A673 (cell line): ENCODE measurements at regions not wholly inside any gene's neighbourhood (a gene's known extent, or its start where the extent isn't known, plus 50 kb on each side); places are given as distances from the start of the nearest gene placed in this dataset.

Experiments
- BruUV-seq: library from RNA; stranded (reverse); fragments of 400-500 nt; replicated peaks from 2 replicates; lab custom pipeline; 2021; lab: Mats Ljungman, UMichigan
- CTCF ChIA-PET: fragments of 300-600 bp; sonication (Branson Sonifier 250); formaldehyde crosslinking; loops from one replicate; lab custom pipeline; 2022; ENCODE audit warnings: antibody characterized with exemption; lab: Charles Lee
- POLR2A ChIA-PET: fragments of 300-600 bp; sonication (Branson Sonifier 250); formaldehyde crosslinking; loops from one replicate; lab custom pipeline; 2022; ENCODE audit warnings: antibody characterized with exemption; ENCODE audit not compliant: low non-redundant PET; lab: Charles Lee
- DNase-seq: peaks from one replicate; pipeline ENCODE4 v3.0.0-alpha.2; 2015; ENCODE audit warnings: low spot score
- H3K27ac ChIP-seq: fragments of 200-600 bp; sonication (generic); 2 replicates; pipeline ENCODE4 v1.5.1; 2016; ENCODE audit warnings: mixed run types, low read depth, mild to moderate bottlenecking, mixed read lengths, antibody characterized with exemption, low read length; ENCODE audit not compliant: poor library complexity, severe bottlenecking
- H3K27me3 ChIP-seq: fragments of 200-600 bp; sonication (generic); replicated peaks from 2 replicates; pipeline ENCODE4 v1.6.1; 2017; ENCODE audit warnings: mixed run types, low read depth, mild to moderate bottlenecking, mixed read lengths, antibody characterized with exemption, low read length; ENCODE audit not compliant: insufficient read depth, poor library complexity
- H3K36me3 ChIP-seq: fragments of 200-600 bp; sonication (generic); 2 replicates; pipeline ENCODE4 v1.6.1; 2016; ENCODE audit warnings: mixed run types, mild to moderate bottlenecking, mixed read lengths, antibody characterized with exemption, low read length; ENCODE audit not compliant: insufficient read depth, poor library complexity, severe bottlenecking
- H3K4me1 ChIP-seq: fragments of 200-600 bp; sonication (generic); 2 replicates; pipeline ENCODE4 v1.6.1; 2017; ENCODE audit warnings: mixed run types, mild to moderate bottlenecking, mixed read lengths, antibody characterized with exemption, low read length; ENCODE audit not compliant: insufficient read depth, poor library complexity, severe bottlenecking
- H3K4me3 ChIP-seq: fragments of 200-600 bp; sonication (generic); 2 replicates; pipeline ENCODE4 v1.5.1; 2016; ENCODE audit warnings: low read depth, mixed run types, mild to moderate bottlenecking, mixed read lengths, low read length; ENCODE audit not compliant: poor library complexity, severe bottlenecking
- H3K9me3 ChIP-seq: fragments of 200-600 bp; sonication (generic); 2 replicates; pipeline ENCODE4 v1.6.1; 2016; ENCODE audit warnings: mixed run types, low read depth, mild to moderate bottlenecking, mixed read lengths, antibody characterized with exemption, low read length; ENCODE audit not compliant: poor library complexity, severe bottlenecking
- CTCF ChIP-seq: fragments of 300-800, 200-600 bp; sonication (generic); conservative IDR thresholded peaks from 2 replicates; pipeline ENCODE4 v1.5.1; 2017; ENCODE audit warnings: low read depth, mild to moderate bottlenecking, antibody characterized with exemption, low read length, moderate library complexity, mixed read lengths
- EZH2 ChIP-seq: fragments of 200-600 bp; sonication (generic); IDR thresholded peaks from 2 replicates; pipeline ENCODE4 v1.6.1; 2017; ENCODE audit warnings: borderline replicate concordance, low read depth, mild to moderate bottlenecking, mixed read lengths, antibody characterized with exemption, low read length; ENCODE audit not compliant: poor library complexity, severe bottlenecking
- intact Hi-C: fragments of 100-400 bp; cut with micrococcal nuclease; formaldehyde crosslinking; loops from one replicate; pipeline ENCODE4 v1.10.0; 2022; ENCODE audit not compliant: unreplicated experiment

- TF ChIP-seq CTCF (no peak), EZH2 (no peak)
- intact Hi-C loops, result no loop called here
- POLR2A ChIA-PET, result no interaction called here
These were observed 427.9 kb downstream of the CDH11 start for GRCh38 chr16:64693946-64694345.

GRCh38 chr16:64687786-64688185 lies 434.1 kb downstream of the CDH11 start:
- Histone ChIP-seq H3K4me3 (no peak overlapping the region), H3K27ac (no peak overlapping the region), H3K9me3 (no peaks in the 10 kb centered on the region), H3K36me3 (no peaks in the 10 kb centered on the region), H3K4me1 (peaks cover 8% of the 10 kb centered on the region), H3K27me3 (no peaks in the 10 kb centered on the region)
- no peak for DNase-seq
- intact Hi-C loops, result no loop called here
- BruUV-seq, result no TSS peak
- ChIA-PET CTCF (no interaction called here), POLR2A (no interaction called here)
- TF ChIP-seq EZH2 (no peak), CTCF (no peak)

More at GRCh38 chr16:64693946-64694345, 427.9 kb downstream of the CDH11 start:
- peaks cover 16% of the 10 kb centered on the region for H3K4me1 ChIP-seq
- no peak overlapping the region for H3K4me3 ChIP-seq
- no peaks in the 10 kb centered on the region for H3K27me3 ChIP-seq
- H3K27ac ChIP-seq, result no peak overlapping the region
- DNase-seq, result no peak
- no peaks in the 10 kb centered on the region for H3K36me3 ChIP-seq
- no TSS peak for BruUV-seq
- CTCF ChIA-PET, result no interaction called here
- no peaks in the 10 kb centered on the region for H3K9me3 ChIP-seq

GRCh38 chr16:64687123-64687522 lies 434.7 kb downstream of the CDH11 start:
- ChIA-PET CTCF (no interaction called here), POLR2A (no interaction called here)
- Histone ChIP-seq H3K4me3 (no peak overlapping the region), H3K36me3 (no peaks in the 10 kb centered on the region), H3K27me3 (no peaks in the 10 kb centered on the region), H3K4me1 (peaks cover 8% of the 10 kb centered on the region), H3K9me3 (no peaks in the 10 kb centered on the region), H3K27ac (no peak overlapping the region)
- intact Hi-C loops, result no loop called here
- no TSS peak for BruUV-seq
- DNase-seq, result peak; percentile 21
- TF ChIP-seq CTCF, result no peak
- TF ChIP-seq EZH2, result no peak
